HFFc6 (cell line): ENCODE measurements at regions not wholly inside any gene's neighbourhood (a gene's known extent, or its start where the extent isn't known, plus 50 kb on each side); places are given as distances from the start of the nearest gene placed in this dataset.
A peak's percentile ranks its signal among the peaks of the same experiment; 100 is the strongest.

Source experiments
- DNase-seq: peaks from one replicate; pipeline ENCODE4 v3.0.0-alpha.2; 2018
- H3K27ac Mint-ChIP-seq: 2 replicates; pipeline ENCODE4 v1.8.0; 2020; ENCODE audit warnings: mild to moderate bottlenecking, mixed read lengths
- H3K27me3 Mint-ChIP-seq: 2 replicates; pipeline ENCODE4 v1.8.0; 2021; ENCODE audit warnings: mild to moderate bottlenecking, moderate library complexity, mixed read lengths; ENCODE audit not compliant: insufficient read depth
- H3K36me3 Mint-ChIP-seq: 2 replicates; pipeline ENCODE4 v1.8.0; 2021; ENCODE audit warnings: low read depth, mixed read lengths
- H3K4me1 Mint-ChIP-seq: 2 replicates; pipeline ENCODE4 v1.8.0; 2020; ENCODE audit warnings: low read depth, mixed read lengths
- H3K4me3 Mint-ChIP-seq: 2 replicates; pipeline ENCODE4 v1.8.0; 2020; ENCODE audit warnings: mild to moderate bottlenecking, moderate library complexity, mixed read lengths
- H3K9me3 Mint-ChIP-seq: 2 replicates; pipeline ENCODE4 v1.8.0; 2020; ENCODE audit warnings: mild to moderate bottlenecking, mixed read lengths
- CTCF ChIP-seq: fragments of 200-600 bp; sonication (generic); IDR thresholded peaks from 2 replicates; pipeline ENCODE4 v1.5.0; 2021; ENCODE audit warnings: antibody characterized with exemption, mild to moderate bottlenecking

DNA sequence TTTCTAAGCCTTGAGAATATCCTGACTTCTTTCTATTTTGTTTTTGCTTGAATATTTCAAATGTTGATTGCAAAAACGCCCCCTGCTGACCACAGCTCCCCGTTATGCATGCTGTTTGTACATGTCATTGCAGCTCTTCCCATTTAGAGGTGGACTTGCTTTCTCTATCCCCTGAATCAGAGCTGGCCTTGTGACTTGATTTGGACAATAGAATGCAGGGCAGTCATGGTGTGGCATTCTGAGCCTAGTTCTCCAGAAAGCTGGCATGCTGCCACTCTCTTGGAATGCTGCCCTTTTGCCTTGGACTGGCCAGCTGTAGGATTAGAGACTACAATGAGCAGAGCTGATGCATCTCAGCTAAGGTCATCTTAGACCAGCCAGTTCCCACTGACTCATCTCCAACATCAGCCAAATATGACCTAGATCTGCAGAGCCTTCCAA, 1561.5 kb downstream of the MRPL39 start:
- DNase-seq = peak; percentile 0
- Mint-ChIP-seq H3K9me3 (peaks cover 33% of the 10 kb centered on the region), H3K4me1 (no peaks in the 10 kb centered on the region), H3K36me3 (no peaks in the 10 kb centered on the region), H3K27me3 (no peaks in the 10 kb centered on the region; the same call in 1 of the 2 replicates), H3K27ac (no peak overlapping the region), H3K4me3 (no peak overlapping the region)
- TF ChIP-seq CTCF = peak; percentile 19; the same call in 1 of the 2 replicates

DNA sequence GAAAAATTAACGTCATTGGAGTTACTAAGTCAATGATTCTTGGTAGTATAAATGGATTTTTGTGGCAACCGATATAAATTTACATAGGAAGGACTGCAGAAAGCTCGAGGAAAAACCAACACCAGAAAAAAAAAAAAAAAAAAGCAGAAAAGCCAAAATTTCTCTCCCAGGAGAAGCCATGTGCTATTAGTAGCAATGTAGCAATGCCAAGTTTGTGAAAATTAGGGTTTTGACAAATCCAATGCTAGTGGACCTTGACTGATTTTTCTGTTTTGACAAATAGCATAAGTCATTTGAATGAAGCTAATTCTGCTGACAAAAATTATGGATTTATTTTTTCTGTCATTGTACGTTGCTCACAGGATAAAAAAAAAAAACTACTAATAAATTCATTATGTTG, 1561.9 kb downstream of the MRPL39 start:
- Mint-ChIP-seq H3K27ac (no peak overlapping the region), H3K4me1 (no peaks in the 10 kb centered on the region), H3K9me3 (peaks cover 37% of the 10 kb centered on the region), H3K36me3 (no peaks in the 10 kb centered on the region; the same call in 1 of the 2 replicates), H3K27me3 (no peaks in the 10 kb centered on the region; the same call in 1 of the 2 replicates), H3K4me3 (no peak overlapping the region)
- DNase-seq = no peak
- TF ChIP-seq CTCF = no peak

GRCh38 chr21:24042687-24043086, 1564.6 kb downstream of the MRPL39 start:
- H3K4me1 Mint-ChIP-seq = no peaks in the 10 kb centered on the region
- no peak for DNase-seq
- no peaks in the 10 kb centered on the region; the same call in 1 of the 2 replicates for H3K36me3 Mint-ChIP-seq
- no peak overlapping the region for H3K4me3 Mint-ChIP-seq
- peaks cover 44% of the 10 kb centered on the region for H3K9me3 Mint-ChIP-seq
- no peak overlapping the region for H3K27ac Mint-ChIP-seq
- no peaks in the 10 kb centered on the region; the same call in 1 of the 2 replicates for H3K27me3 Mint-ChIP-seq
- no peak for TF ChIP-seq CTCF

DNA sequence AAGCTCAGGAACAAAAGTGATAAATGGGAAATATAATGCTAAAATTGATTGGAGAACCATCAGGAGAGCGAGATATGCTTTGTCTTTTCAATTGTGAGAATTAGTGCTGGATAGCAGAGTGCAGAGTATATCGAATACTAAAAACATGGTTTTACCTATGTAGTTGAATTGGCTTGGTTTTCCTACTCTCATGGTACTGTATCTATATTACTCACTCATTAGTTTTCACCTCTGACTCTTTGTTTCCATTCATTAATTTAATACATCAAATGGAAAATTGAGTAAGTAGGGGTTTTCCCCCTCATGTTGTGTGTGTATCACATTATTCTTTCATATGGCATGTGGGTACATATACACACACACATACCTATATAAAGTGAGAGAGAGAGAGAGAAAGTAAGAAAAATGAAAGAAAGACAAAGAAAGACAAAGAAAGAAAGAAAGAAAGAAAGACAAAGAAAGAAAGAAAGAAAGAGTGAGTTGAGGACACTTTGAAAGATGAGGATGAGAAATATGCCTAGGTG, 1574.5 kb downstream of the MRPL39 start:
- Mint-ChIP-seq H3K4me1 (no peaks in the 10 kb centered on the region), H3K36me3 (no peaks in the 10 kb centered on the region; the same call in 1 of the 2 replicates), H3K27ac (no peak overlapping the region), H3K27me3 (no peaks in the 10 kb centered on the region), H3K9me3 (peaks cover 47% of the 10 kb centered on the region), H3K4me3 (no peak overlapping the region)
- no peak for TF ChIP-seq CTCF
- DNase-seq = no peak

DNA sequence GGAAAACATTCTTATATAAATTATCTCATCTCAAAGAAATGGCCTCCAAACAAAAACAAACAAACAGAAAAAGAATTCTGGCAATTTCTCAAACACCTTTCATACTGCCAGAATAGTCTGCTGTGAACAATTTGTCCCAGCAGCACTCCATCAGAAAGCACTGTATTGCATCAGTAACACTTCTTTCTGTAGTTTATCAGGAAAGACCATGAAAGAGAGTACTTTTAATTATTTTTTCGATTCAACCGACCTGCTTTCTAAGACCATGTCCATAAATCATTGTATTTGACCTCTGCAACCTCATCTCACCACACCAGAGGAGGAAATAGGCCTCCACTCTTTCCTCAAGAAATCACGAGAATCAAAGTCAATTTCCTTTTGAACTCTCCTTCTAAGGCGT, 1579.9 kb downstream of the MRPL39 start:
- TF ChIP-seq CTCF = no peak
- H3K27ac Mint-ChIP-seq = no peak overlapping the region
- H3K9me3 Mint-ChIP-seq = peaks cover 16% of the 10 kb centered on the region
- H3K27me3 Mint-ChIP-seq = no peaks in the 10 kb centered on the region
- no peaks in the 10 kb centered on the region for H3K36me3 Mint-ChIP-seq
- DNase-seq = no peak
- H3K4me3 Mint-ChIP-seq = no peak overlapping the region
- H3K4me1 Mint-ChIP-seq = no peaks in the 10 kb centered on the region
